HEK293T (cell line): ENCODE measurements at regions not wholly inside any gene's neighbourhood (a gene's known extent, or its start where the extent isn't known, plus 50 kb on each side); places are given as distances from the start of the nearest gene placed in this dataset.

Experiments used
- ARNT ChIP-seq: fragments of 450-650 bp; IDR thresholded peaks from 2 replicates; pipeline ENCODE4 v1.6.1; 2017; ENCODE audit warnings: mild to moderate bottlenecking
- BHLHE40 ChIP-seq: fragments of 450-650 bp; IDR thresholded peaks from 2 replicates; pipeline ENCODE4 v1.6.1; 2016; ENCODE audit warnings: mild to moderate bottlenecking, moderate library complexity, borderline replicate concordance
- ELF4 ChIP-seq: fragments of 450-650 bp; IDR thresholded peaks from 2 replicates; pipeline ENCODE4 v1.6.1; 2017; ENCODE audit warnings: antibody characterized with exemption
- FOXM1 ChIP-seq: fragments of 450-650 bp; IDR thresholded peaks from 2 replicates; pipeline ENCODE4 v1.6.1; 2017; ENCODE audit warnings: mild to moderate bottlenecking, borderline replicate concordance
- HDGF ChIP-seq: fragments of 450-650 bp; IDR thresholded peaks from 2 replicates; pipeline ENCODE4 v1.6.1; 2017; ENCODE audit warnings: antibody characterized with exemption, borderline replicate concordance
- SP1 ChIP-seq: fragments of 450-650 bp; IDR thresholded peaks from 2 replicates; pipeline ENCODE4 v1.6.1; 2017
- SUZ12 ChIP-seq: fragments of 450-650 bp; IDR thresholded peaks from 2 replicates; pipeline ENCODE4 v1.6.1; 2016; ENCODE audit warnings: mild to moderate bottlenecking

DNA sequence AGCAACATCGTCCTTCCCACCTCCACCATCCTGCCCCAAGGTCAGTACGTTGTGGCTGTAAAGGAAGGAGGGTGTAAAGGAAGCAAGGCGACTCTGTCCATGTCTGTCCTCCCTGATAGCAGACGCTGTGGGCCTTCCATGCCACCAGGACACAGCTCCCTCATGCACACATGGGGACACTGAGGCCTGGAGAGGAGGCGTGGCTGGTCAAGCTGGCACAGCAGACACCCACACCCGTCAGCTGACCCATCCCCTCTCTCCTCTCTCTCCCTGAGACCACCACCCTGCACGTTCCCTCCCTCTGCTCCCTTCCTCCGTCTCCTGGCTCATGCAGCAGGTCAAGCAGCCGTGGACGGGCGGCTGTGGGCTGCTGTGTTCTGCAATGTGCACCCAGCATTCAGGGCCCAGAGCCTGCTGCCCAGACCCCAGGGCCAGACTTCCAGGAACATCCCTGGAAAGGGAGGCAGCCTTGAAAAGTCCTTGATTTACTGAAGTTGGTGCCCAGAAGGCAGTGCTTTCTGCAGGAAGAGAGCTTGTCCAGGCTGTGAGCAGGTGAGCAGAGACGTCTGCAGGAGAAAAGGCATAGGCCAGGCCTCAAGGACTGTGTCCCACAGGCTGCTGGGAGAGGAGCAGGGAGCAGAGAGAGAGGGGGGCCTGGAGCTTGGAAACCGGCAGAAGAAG lies 133.6 kb downstream of the DDX1 start:
- TF ChIP-seq SUZ12 (no peak), HDGF (no peak), ELF4 (no peak), FOXM1 (no peak), ARNT (no peak), BHLHE40 (no peak), SP1 (no peak)
